HG02759 (cell line): ENCODE measurements at regions not wholly inside any gene's neighbourhood (a gene's known extent, or its start where the extent isn't known, plus 50 kb on each side); places are given as distances from the start of the nearest gene placed in this dataset.
"Not testable (repeated sequence)": the region's sequence is repeated elsewhere in the genome, so short reads cannot be mapped to it uniquely, and the experiment has no call there.

Source experiments
- ATAC-seq: cut with Tn5 transposase; IDR thresholded peaks from one replicate; pipeline ENCODE4 v1.9.1; 2021; ENCODE audit warnings: mild to moderate bottlenecking, moderate library complexity; ENCODE audit not compliant: unreplicated experiment

DNA sequence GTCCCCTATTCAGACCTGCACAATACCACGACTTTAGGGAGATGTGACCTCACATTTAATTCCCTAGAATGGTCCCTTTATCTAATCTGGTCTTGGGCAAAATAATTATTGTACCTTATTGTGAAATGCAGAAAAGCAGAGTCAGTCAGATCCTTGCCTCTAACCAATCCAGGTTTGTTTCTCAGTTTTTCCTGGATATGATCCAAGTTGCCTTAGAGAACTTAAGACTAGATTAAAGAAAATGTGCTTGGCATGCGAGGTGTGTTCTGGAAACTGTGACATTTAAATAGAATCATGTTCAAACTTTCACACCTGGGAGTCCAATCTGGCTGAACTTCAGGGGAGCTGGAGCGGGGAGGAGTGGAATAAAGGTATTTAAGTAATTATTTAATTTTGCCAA is 696.2 kb downstream of the DNAH5 start:
- no peak for ATAC-seq

DNA sequence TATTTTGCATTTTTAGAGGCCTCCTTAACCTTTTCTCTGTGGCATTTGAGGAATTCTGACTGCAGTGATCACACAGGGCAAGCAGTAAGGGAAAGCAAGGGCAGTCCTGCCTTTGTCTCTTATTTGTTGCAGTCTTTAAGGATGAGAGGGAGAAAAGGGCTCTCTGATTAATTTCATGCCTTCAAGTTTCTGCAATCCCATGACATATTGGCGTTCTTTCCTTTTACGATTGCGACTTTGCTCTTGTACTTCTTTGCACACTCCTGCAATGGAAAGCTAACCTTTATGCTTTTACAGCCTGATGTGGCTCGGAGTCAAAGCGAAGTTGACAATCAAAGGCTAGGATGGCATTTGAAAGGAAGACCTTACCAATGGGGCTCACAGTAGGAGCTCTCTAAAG is 698.4 kb downstream of the DNAH5 start:
- ATAC-seq = no peak

DNA sequence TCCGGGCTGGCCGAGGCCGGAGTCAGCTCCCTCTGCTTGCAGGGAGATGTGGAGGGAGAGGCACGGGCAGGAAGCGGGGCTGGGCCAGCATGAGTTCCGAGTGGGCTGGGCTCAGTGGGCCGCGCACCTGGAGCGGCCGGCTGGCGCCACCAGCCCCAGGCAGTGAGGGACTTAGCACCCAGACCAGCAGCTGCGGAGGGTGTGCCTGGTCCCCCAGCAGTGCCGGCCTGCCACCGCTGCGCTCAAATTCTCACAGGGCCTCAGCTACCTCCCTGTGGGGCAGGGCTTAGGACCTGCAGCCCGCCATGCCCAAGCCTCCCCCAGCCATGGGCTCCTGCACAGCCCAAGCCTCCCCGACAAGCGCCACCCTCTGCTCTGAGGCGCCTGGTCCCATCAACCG is 700.3 kb downstream of the DNAH5 start:
- no peak for ATAC-seq

DNA sequence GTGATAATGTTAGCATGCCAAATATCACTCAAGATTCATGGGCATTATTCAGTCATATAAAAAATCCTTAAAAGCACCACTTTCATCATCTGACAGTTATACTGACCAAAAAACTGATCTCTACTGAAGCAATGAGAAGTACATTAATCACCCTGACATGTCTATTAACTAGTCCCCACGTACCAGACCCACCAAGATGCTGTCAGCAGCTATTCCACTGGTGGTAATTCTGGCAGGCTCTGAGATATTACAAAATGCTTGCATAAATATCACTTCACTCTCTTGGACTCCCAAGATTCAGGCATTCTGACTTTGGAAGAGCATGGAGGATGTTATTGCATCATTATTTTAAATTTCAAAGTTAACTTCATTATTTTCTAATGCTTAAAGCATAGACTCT is 717.0 kb downstream of the DNAH5 start:
- ATAC-seq = no peak

DNA sequence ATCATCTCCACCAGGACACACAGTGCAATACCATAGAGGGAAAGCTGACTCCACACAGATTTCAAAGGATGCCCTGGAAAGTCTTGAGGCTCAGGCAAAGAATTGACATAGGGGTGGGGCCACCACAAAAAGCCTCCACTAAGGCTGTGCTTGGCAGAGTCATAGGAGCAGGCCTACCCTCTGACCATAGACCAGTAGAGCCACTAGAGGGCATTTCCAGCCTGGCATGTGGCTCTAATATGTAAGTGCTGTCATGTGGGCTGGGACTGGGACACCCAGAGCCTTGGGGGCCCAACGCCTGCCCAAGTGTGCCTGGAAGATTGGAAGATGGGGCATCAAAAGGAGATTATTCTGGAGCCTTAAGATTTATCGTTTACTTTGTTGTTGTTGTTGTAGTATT is 726.0 kb downstream of the DNAH5 start:
- ATAC-seq = no peak

DNA sequence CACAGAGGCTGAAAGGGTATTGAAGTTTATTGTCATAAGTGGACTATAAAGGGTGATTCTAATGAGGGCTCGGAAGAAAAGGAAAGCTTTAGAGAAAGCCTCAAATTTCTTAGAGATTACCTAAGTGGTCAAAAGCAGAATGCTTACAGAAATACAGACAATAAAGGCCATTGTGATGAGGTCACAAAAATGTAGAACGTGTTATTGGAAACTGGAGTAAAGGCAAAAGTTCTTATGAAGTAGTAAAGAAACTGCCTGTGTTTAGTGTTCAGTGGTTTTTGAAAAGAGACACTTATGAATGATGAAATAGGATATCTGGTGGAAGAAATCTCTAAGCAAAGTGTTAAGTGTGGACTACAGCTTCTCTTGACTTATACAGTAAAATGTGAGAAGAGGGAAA is 726.9 kb downstream of the DNAH5 start:
- ATAC-seq = no peak

DNA sequence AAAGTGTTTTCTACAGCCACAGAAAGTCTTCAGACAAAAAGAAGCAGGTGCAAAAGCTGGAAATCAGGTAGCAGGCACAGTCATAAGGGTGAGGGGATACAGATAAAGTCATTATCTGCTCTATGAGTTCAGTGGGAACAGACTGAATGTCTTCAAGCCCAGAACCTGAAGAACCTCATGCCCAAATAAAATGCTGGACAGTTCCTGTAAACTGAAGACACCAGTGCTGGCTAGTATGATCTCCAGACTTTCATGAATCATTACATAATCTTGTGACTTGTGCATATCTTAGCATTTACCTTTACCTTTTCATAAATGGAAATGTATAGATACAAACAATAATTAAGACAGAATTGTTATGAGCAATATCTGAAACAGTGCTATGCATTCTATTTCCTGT is 728.7 kb downstream of the DNAH5 start:
- no peak for ATAC-seq

DNA sequence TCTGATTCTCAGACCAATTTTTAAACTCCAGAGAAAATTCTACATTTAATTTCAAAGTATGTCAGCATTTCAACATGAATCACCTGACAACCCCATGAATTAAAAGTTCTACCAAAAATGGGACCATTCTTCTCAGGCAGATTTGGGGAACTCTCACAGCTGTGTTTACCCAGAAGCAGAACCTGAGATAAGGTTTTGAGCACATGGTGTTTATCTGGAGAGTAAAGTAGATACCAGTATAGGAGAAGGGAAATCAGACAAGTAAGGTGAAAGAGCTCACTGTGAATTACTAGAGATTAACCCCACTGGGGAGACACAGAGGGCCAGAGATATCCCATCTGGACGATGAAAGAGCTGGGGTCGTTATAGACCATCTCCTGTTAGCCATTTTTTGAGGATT is 729.1 kb downstream of the DNAH5 start:
- no peak for ATAC-seq

DNA sequence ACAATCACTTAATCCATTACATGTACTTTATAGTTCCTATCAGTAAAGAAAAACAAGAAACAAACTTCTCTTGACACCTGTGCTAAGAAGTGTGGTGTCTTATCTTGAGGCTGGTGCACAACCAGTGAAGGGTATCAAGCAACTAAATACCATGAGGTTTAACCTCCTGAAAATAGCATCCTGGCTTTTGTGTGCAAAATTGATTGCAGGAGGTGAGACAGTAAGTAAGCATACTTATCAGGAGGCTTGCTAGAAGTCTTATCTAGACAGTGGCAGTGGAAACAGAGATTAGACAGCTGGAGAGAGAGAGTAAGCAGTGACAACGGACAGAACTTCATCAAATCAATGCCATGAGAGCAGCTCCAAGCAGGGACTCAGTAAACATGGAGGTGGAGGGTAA is 730.3 kb downstream of the DNAH5 start:
- ATAC-seq = no peak

DNA sequence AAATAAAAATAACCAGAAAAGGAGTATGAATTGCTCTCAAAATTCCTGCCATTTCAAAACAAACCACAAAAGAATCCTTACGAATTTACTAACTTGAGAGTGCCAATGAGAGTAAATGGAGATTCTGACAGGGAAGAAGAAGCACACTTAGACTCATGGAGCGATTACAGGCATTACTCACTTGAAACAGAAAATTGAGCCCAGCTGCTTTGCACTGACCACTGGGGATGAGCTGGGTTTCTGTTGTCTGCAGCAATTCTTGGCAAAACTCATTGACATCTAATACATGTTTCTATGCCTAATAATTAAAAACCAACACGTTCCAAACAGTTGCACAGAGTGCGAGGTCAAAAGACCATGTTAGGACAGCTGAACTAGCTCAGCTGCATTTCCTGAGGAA is 731.6 kb downstream of the DNAH5 start:
- no peak for ATAC-seq

DNA sequence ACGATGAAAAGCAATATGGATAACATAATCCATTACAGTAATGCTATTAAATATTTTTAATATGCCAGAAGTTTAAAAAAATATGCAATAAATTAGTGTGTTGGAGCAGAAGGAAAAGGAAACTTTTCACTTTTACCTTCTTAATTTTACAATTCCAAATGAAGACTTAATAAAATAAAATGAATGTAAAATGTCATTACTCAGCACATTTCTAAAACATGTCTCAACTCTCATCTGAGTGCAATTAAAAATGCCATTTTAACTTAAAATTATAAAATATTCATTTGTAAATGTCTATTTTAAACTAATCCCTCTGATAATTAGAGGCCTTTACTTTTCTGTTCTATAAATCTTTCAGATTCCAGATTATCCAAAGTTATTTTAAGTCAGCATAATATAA is 733.4 kb downstream of the DNAH5 start:
- ATAC-seq = no peak

DNA sequence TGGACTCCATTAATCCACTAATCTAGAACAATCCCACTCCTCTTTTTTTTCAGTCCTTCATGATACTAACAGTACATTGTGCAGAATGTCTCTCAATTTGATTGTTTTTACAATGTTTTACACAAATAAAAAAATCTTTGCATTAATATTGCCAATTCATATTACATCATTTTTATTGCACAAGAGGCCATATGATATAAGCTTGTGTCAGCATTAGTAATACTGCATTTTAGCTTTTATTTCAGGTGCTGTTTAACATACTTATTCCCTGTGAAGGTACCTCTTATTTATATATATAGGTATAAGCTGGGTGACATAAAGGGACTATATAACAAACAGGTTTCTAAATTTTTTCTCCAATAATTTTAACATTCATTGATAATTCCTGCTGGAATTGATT is 737.4 kb downstream of the DNAH5 start:
- ATAC-seq = no peak

DNA sequence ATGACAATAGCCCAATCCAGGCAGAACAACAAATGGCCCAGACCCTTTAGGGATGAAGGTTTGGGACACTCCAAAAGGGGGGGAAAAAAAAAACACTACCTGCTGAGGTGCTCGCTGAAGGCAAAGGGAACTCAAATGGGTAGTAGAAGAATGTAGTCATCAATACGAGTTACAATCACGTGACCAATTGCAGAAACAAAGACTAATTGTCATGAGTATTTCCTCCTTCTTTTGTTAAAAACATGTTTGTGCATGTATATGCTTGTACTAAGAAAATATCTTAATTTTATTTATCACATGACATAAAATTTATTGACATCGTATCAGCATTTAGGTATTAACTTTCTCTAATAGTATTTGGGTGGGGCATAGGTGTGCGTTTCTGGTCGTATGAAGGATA is 743.5 kb downstream of the DNAH5 start:
- no peak for ATAC-seq

DNA sequence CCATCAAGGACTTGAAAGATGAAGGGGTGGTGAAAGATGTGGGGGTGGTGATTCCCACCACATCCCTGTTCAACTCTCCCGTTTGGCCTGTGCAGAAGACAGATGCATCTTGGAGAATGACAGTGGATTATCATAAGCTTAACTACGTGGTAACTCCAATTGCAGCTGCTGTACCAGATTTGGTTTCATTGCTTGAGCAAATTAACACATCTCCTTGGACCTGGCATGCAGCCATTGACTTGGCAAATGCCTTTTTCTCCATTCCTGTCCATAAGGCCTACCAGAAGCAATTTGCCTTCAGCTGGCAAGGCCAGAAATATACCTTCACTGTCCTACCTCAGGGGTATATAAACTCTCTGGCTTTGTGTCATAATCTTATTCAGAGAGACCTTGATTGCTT is 746.3 kb downstream of the DNAH5 start:
- ATAC-seq = not testable (repeated sequence)

DNA sequence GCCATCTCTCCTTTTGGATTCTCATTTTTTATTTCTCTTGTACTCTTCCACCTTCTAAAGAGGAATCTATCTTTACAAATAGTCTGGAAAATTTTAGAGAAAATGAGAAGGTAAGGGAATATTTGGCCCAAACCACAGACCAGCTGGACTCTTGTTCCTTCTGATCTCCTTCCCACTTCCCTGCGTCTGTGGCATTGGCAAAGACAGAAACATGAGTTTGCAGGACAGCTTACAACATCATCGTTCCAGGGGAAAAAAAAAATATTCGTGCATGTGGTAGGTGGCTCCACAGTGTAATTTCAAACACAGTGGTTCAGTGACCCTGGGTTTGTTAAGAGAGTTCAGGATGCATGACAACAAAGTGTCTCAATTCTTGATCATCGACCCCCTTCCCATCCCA is 755.0 kb downstream of the DNAH5 start:
- ATAC-seq = no peak

DNA sequence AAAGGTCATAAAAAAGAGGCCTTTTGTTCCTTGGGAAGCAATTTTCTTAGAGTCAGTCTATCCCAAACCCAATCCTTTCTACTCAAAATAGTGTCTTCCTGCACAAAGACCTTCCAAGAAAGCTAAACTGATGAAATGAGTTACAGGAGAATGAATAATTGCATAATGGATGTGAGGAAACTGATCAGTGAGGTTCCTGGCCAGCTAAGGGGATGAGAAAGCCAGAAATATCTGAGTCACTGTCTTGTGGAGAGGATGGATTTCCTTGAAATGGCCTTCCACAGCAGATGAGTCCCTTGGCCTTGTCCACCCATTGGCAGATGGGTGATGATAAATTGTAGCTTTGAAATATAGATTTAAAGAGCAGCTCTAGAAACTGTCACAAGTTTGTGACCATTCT is 756.1 kb downstream of the DNAH5 start:
- ATAC-seq = no peak

DNA sequence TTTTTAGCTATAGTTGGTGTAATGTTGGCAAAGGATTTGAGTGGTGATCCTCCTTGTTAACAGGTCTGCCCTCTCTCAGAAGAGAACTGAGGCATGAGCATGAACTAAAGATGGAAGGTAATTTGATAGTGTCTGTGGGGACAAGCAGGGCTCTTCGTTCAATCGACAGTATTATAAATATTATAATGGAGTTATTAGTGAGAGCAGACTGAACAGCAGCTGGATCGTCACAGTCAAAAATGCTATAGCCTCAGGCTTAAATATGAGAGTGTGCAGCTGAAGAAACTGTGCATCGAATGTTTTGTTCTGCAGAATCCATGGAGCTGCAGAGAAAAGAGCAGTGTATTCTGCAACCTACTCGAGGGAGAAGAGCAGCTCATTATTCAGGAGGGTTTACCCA is 757.3 kb downstream of the DNAH5 start:
- no peak for ATAC-seq

DNA sequence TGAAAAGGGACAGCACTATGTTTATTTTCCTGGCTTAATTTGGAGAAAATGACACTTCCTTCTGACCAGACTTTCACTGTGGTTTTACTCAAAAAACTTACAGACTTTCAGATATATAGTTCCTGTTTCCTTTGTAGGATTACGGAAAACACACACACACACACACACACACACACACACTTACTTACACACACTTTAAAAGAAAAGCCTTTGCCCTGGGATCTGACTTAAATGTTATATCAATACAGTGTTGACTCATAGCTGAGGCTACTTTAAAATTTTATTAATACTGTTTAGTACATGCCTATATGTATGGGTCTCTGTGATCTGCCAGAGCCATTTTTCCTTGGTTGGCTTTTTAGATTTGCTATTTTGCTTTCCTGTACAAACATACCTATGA is 758.3 kb downstream of the DNAH5 start:
- no peak for ATAC-seq

DNA sequence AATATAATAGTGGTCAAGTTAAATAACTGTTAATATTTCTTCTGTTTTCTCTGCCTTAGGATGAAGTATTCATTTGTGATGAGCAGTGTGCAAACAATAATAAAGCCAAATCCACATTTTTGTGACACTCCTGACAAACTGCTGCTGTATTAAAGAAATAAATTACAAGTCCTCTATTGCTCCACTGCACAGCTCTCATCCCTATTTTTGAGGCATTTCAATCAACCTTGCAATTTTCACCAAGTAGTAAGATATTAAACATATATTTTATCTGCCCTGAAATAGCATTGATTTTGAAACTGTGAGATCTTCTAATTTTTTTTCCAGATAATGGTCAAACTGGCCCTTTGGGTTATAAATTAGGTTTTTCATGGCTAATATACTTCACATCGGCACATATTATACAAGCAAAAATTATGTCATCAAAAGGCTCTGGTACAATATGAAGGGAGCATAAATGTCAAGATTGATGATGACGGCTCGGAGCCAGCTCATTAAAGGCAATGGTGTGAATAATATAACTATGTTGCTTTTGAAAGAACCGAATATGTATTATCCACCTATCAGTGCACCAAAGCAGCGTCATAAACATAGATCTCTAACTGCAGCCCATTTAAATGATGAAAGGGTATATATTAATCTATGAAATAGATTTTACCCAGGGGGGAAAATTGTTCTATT is 764.9 kb downstream of the DNAH5 start:
- ATAC-seq = no peak

DNA sequence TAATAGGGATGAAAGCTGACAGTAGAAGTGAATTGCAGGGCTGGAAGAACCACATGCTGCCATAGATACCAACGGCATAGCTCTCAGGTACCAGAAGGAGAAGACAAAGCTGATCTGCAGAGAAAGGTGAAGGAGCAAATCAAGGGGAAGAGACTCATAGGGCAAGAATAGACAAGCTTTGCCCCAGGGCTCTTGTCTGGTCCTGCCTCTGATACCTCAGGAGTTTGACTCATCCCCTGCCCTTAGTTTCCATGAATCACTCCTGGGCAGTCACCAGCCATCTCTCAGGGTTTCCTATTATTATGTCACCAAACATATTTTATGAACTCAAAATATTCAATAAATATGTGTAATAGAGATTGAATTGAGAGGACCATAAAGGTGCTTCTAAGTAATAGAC is 800.9 kb downstream of the DNAH5 start:
- no peak for ATAC-seq

DNA sequence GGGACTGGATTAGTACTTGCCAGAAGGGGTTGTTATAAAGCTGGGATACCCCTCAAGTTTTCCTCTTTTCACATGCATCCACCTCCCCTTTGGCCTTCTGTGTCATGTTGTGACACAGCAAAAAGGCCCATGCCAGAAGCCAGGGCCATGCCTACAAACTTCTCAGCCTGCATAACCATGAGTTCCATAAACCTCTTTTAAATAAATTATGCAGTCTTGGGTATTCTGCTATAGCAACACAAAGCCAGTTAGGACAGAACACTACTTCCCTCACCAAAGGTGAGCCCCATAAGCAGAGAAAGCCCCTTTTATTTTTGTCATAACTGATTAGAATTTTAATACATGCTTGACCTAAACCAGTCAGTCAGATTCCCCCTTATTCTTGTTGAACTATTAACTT is 801.3 kb downstream of the DNAH5 start:
- ATAC-seq = no peak

DNA sequence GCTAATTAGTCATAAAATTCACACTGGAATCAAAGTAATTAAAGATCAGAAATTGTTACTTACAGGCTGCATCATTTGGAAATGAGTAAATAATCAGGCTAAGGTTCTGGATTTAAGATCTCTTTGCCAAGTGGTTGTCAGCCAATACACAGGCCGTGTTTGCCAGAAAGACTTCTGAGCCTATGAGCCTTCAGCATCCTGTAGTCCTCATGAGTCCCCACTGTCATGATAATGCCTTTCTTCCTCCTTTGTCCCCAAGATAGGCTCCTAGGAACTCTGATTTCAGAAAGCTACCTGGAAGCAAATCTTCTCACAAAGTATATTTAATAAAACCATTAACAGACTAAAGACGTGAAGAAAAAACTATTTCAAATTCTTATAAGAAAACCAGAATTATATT is 810.5 kb downstream of the DNAH5 start:
- ATAC-seq = no peak

DNA sequence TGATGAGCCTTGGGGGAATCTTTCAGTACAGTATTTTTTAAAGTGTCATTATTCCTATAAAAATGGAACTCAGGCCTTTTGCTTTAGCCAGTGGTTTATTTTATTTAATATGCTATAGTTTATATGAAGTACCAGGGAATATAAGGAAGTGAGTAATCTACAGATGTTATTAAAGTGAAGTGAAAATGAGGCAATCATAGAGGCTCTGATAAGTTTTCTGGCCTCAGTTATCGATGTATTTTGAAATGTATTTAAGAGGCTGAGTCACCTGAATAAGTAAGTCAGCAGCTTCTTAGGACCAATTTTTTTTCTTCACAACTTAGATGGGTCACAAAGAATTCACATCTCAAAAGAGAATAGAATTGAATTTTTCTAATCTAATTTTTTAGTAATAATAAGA is 829.0 kb downstream of the DNAH5 start:
- ATAC-seq = no peak

DNA sequence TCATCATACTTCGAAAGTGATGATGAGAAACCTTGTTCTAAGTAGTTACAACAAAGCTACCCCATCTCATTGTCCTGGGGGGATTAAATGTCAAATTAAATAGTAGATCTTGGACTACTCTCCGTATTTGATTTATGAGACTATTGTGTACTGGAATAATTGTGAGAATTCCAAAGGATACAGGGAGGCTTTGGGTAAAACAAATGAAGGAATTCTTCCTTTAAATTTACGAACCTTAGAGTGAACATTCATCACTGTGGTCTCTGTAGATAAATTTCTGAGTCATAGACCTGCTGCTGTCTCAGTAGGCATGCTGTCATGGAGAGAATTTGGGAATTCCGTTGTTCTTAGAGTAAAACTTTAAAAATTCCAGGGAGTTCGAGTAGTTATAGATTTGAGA is 836.2 kb downstream of the DNAH5 start:
- no peak for ATAC-seq
